Liver (tissue), 8 donors: ENCODE measurements at regions not wholly inside any gene's neighbourhood (a gene's known extent, or its start where the extent isn't known, plus 50 kb on each side); places are given as distances from the start of the nearest gene placed in this dataset.

Experiments
- DNase-seq: peaks from one replicate; pipeline ENCODE4 v3.0.0-alpha.2; 2017; ENCODE audit warnings: low spot score
- H3K27ac ChIP-seq, 2 donors: one replicate each; pipeline ENCODE4 v1.7.0; 2013; ENCODE audit warnings: inconsistent platforms in 2 of 2, low read length in 2 of 2, control low read depth in 1 of 2, low read depth in 1 of 2, mild to moderate bottlenecking in 1 of 2
- H3K27me3 ChIP-seq, 4 donors: one replicate each; pipeline versions ENCODE4 v1.6.1 to v1.7.0; 2013; ENCODE audit warnings: low read length in 3 of 4, inconsistent platforms in 1 of 4, mild to moderate bottlenecking in 1 of 4, moderate library complexity in 1 of 4; ENCODE audit not compliant: control insufficient read depth in 4 of 4, insufficient read depth in 4 of 4
- H3K36me3 ChIP-seq, 4 donors: one replicate each; pipeline versions ENCODE4 v1.6.1 to v1.7.0; 2013; ENCODE audit warnings: low read length in 3 of 4, mild to moderate bottlenecking in 3 of 4, low read depth in 1 of 4, moderate library complexity in 1 of 4; ENCODE audit not compliant: control insufficient read depth in 4 of 4, insufficient read depth in 3 of 4
- H3K4me1 ChIP-seq, 4 donors: one replicate each; pipeline versions ENCODE4 v1.6.1 to v1.7.0; 2013; ENCODE audit warnings: low read length in 3 of 4, mild to moderate bottlenecking in 3 of 4, moderate library complexity in 1 of 4; ENCODE audit not compliant: control insufficient read depth in 4 of 4, insufficient read depth in 4 of 4
- H3K4me3 ChIP-seq, 3 donors: one replicate each; pipeline versions ENCODE4 v1.6.1 to v1.7.0; 2013; ENCODE audit warnings: low read length in 3 of 3, control low read depth in 1 of 3, low read depth in 1 of 3, mild to moderate bottlenecking in 1 of 3
- H3K9ac ChIP-seq, 2 donors: one replicate each; pipeline ENCODE4 v1.7.0; 2013; ENCODE audit warnings: low read length in 2 of 2, mild to moderate bottlenecking in 2 of 2, moderate library complexity in 2 of 2, control low read depth in 1 of 2, low read depth in 1 of 2
- H3K9me3 ChIP-seq, 4 donors: one replicate each; pipeline versions ENCODE4 v1.6.1 to v1.7.0; 2013; ENCODE audit warnings: low read length in 3 of 4; ENCODE audit not compliant: control insufficient read depth in 4 of 4
- EGR1 ChIP-seq, 2 donors: IDR thresholded peaks; 2 replicates each; pipeline ENCODE4 v1.6.1; 2016 to 2018; ENCODE audit warnings: antibody characterized with exemption in 2 of 2, low read depth in 2 of 2
- FOXA1 ChIP-seq: IDR thresholded peaks from 2 replicates; pipeline ENCODE4 v1.6.1; 2016; ENCODE audit warnings: antibody characterized with exemption
- GABPA ChIP-seq, 2 donors: IDR thresholded peaks in 1 of 2; conservative IDR thresholded peaks in 1 of 2; 2 replicates each; pipeline ENCODE4 v1.6.1; 2016; ENCODE audit warnings: antibody characterized with exemption in 2 of 2, mild to moderate bottlenecking in 1 of 2, moderate library complexity in 1 of 2
- HNF4A ChIP-seq, 2 donors: conservative IDR thresholded peaks; 2 replicates each; pipeline ENCODE4 v1.6.1; 2016; ENCODE audit warnings: antibody characterized with exemption in 2 of 2, mild to moderate bottlenecking in 2 of 2
- HNF4G ChIP-seq: IDR thresholded peaks from 2 replicates; pipeline ENCODE4 v1.6.1; 2016; ENCODE audit warnings: antibody characterized with exemption
- JUND ChIP-seq, 2 donors: IDR thresholded peaks; 2 replicates each; pipeline ENCODE4 v1.6.1; 2016; ENCODE audit warnings: antibody characterized with exemption in 2 of 2
- RAD21 ChIP-seq, 2 donors: IDR thresholded peaks; 2 replicates each; pipeline ENCODE4 v1.6.1; 2016; ENCODE audit warnings: antibody characterized with exemption in 2 of 2, mild to moderate bottlenecking in 2 of 2
- RXRA ChIP-seq, 2 donors: IDR thresholded peaks; 2 replicates each; pipeline ENCODE4 v1.6.1; 2017 to 2018; ENCODE audit warnings: antibody characterized with exemption in 2 of 2, mild to moderate bottlenecking in 1 of 2
- SP1 ChIP-seq: IDR thresholded peaks from 2 replicates; pipeline ENCODE4 v1.6.1; 2018; ENCODE audit warnings: antibody characterized with exemption, mild to moderate bottlenecking
- TAF1 ChIP-seq: conservative IDR thresholded peaks from 2 replicates; pipeline ENCODE4 v1.6.1; 2016; ENCODE audit warnings: antibody characterized with exemption, mild to moderate bottlenecking
- YY1 ChIP-seq: IDR thresholded peaks from 2 replicates; pipeline ENCODE4 v1.6.1; 2016; ENCODE audit warnings: antibody characterized with exemption, mild to moderate bottlenecking
- WGBS: extraction: QIAGEN DNeasy Blood & Tissue Kit; methylation state at CpG from one replicate; pipeline ENCODE4 v1.1.7; 2013; 5-methylcytosine and 5-hydroxymethylcytosine counted together
- TF ChIP-seq, protein P1 (sequence below): IDR thresholded peaks from 2 replicates; pipeline ENCODE4 v1.6.1; 2016; ENCODE audit warnings: antibody characterized with exemption
- TF ChIP-seq, protein P2 (sequence below): IDR thresholded peaks from 2 replicates; pipeline ENCODE4 v1.6.1; 2016; ENCODE audit warnings: antibody characterized with exemption
- TF ChIP-seq, protein P3 (sequence below): fragments of 150-350 bp; IDR thresholded peaks from 2 replicates; pipeline ENCODE4 v1.5.1; 2017; ENCODE audit warnings: improper control_type of control experiment, low read depth, low read length; ENCODE audit not compliant: missing input control
- TF ChIP-seq, protein P4 (sequence below): IDR thresholded peaks from 2 replicates; pipeline ENCODE4 v1.6.1; 2016; ENCODE audit warnings: antibody characterized with exemption, mild to moderate bottlenecking
- TF ChIP-seq, protein P5 (sequence below): IDR thresholded peaks from 2 replicates; pipeline ENCODE4 v1.6.1; 2016; ENCODE audit warnings: antibody characterized with exemption
- donor health status: healthy.
- donor health status: healthy.
- donor health status: healthy.
- donor health status: healthy.
- donor health status: healthy.

DNA sequence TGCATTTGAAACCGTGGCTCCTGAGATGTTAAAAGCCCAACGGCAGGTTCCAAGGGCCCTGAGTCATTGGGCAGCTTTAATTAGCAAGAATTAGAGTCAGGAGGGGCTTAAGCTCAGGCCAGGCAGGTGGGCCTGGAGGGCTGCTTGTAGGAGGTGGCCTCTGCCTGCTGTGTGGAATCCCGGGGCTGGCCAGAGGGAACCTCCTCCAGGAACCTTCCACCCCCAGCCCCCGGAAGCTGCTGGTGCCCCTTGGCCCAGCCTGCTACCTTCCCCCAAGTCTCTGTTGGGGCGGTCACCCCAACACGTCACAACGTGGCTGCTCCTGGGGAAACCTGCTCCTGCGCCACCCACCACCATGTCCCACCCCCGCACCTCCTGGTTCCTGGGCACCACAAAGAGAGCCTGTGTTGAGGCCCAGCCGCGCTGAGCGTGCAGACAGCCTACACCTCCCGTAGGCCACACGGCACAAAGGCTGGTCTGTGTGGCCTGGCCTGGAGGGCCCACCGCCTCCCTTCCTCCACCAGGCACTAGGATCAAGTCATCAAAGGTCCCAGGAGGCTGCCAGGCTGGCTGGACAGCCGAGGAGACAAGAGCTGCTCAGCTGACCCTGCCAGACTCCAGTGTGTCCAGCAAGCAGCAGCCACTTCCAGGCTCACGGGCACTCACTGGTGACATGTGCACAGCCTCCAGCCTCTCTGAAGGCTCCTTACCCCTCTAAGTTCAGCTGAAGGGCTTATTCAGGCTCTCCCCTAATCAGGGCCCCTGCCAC is 86.3 kb downstream of the SNX5 start:
- no peak overlapping the region for H3K9ac ChIP-seq
- H3K4me3 ChIP-seq: no peak overlapping the region
- TF ChIP-seq, protein P1, sequence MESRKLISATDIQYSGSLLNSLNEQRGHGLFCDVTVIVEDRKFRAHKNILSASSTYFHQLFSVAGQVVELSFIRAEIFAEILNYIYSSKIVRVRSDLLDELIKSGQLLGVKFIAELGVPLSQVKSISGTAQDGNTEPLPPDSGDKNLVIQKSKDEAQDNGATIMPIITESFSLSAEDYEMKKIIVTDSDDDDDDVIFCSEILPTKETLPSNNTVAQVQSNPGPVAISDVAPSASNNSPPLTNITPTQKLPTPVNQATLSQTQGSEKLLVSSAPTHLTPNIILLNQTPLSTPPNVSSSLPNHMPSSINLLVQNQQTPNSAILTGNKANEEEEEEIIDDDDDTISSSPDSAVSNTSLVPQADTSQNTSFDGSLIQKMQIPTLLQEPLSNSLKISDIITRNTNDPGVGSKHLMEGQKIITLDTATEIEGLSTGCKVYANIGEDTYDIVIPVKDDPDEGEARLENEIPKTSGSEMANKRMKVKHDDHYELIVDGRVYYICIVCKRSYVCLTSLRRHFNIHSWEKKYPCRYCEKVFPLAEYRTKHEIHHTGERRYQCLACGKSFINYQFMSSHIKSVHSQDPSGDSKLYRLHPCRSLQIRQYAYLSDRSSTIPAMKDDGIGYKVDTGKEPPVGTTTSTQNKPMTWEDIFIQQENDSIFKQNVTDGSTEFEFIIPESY: no peak
- TF ChIP-seq EGR1 (IDR thresholded peaks at IDR 0.05; ENCODE audit: low read depth in 2 of 2): no peak
- TF ChIP-seq HNF4A (conservative IDR thresholded peaks at IDR 0.05): no peak
- TF ChIP-seq, protein P2, sequence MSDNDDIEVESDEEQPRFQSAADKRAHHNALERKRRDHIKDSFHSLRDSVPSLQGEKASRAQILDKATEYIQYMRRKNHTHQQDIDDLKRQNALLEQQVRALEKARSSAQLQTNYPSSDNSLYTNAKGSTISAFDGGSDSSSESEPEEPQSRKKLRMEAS: no peak
- TF ChIP-seq HNF4G: no peak
- TF ChIP-seq JUND (IDR thresholded peaks at IDR 0.05): no peak
- TF ChIP-seq GABPA (IDR thresholded peaks at IDR 0.05 in 1 of 2, conservative IDR thresholded peaks at IDR 0.05 in 1 of 2): no peak
- TF ChIP-seq SP1: no peak
- no peak for TF ChIP-seq RXRA (IDR thresholded peaks at IDR 0.05)
- TF ChIP-seq, protein P3, sequence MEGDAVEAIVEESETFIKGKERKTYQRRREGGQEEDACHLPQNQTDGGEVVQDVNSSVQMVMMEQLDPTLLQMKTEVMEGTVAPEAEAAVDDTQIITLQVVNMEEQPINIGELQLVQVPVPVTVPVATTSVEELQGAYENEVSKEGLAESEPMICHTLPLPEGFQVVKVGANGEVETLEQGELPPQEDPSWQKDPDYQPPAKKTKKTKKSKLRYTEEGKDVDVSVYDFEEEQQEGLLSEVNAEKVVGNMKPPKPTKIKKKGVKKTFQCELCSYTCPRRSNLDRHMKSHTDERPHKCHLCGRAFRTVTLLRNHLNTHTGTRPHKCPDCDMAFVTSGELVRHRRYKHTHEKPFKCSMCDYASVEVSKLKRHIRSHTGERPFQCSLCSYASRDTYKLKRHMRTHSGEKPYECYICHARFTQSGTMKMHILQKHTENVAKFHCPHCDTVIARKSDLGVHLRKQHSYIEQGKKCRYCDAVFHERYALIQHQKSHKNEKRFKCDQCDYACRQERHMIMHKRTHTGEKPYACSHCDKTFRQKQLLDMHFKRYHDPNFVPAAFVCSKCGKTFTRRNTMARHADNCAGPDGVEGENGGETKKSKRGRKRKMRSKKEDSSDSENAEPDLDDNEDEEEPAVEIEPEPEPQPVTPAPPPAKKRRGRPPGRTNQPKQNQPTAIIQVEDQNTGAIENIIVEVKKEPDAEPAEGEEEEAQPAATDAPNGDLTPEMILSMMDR: no peak
- no peak for TF ChIP-seq TAF1
- TF ChIP-seq, protein P4, sequence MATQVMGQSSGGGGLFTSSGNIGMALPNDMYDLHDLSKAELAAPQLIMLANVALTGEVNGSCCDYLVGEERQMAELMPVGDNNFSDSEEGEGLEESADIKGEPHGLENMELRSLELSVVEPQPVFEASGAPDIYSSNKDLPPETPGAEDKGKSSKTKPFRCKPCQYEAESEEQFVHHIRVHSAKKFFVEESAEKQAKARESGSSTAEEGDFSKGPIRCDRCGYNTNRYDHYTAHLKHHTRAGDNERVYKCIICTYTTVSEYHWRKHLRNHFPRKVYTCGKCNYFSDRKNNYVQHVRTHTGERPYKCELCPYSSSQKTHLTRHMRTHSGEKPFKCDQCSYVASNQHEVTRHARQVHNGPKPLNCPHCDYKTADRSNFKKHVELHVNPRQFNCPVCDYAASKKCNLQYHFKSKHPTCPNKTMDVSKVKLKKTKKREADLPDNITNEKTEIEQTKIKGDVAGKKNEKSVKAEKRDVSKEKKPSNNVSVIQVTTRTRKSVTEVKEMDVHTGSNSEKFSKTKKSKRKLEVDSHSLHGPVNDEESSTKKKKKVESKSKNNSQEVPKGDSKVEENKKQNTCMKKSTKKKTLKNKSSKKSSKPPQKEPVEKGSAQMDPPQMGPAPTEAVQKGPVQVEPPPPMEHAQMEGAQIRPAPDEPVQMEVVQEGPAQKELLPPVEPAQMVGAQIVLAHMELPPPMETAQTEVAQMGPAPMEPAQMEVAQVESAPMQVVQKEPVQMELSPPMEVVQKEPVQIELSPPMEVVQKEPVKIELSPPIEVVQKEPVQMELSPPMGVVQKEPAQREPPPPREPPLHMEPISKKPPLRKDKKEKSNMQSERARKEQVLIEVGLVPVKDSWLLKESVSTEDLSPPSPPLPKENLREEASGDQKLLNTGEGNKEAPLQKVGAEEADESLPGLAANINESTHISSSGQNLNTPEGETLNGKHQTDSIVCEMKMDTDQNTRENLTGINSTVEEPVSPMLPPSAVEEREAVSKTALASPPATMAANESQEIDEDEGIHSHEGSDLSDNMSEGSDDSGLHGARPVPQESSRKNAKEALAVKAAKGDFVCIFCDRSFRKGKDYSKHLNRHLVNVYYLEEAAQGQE: no peak
- TF ChIP-seq, protein P5, sequence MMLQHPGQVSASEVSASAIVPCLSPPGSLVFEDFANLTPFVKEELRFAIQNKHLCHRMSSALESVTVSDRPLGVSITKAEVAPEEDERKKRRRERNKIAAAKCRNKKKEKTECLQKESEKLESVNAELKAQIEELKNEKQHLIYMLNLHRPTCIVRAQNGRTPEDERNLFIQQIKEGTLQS: no peak
- no peak for TF ChIP-seq YY1
- TF ChIP-seq RAD21 (IDR thresholded peaks at IDR 0.05): no peak
- no peak for TF ChIP-seq FOXA1
- no peak overlapping the region for H3K27ac ChIP-seq
- 93% methylated on average over 17 of the region's 17 CpGs for WGBS
- no peaks in the 10 kb centered on the region for H3K27me3 ChIP-seq
- no peak for DNase-seq
- H3K4me1 ChIP-seq: peaks cover 9 to 35% (median 32%) of the 10 kb centered on the region in 4 donors
- no peaks in the 10 kb centered on the region for H3K36me3 ChIP-seq
- H3K9me3 ChIP-seq: no peaks in the 10 kb centered on the region
